CD4-positive, alpha-beta T cell (primary cell): ENCODE measurements at regions not wholly inside any gene's neighbourhood (a gene's known extent, or its start where the extent isn't known, plus 50 kb on each side); places are given as distances from the start of the nearest gene placed in this dataset.

ENCODE experiments used
- ATAC-seq: fragments of 200-7000 bp; cut with Tn5 transposase; one replicate; pipeline ENCODE4 v1.10.0; 2022; ENCODE audit warnings: mild to moderate bottlenecking; ENCODE audit not compliant: poor library complexity
- CTCF ChIA-PET: fragments of 350-600 bp; sonication (Branson Sonifier 250); formaldehyde crosslinking; loops from one replicate; lab custom pipeline; 2021; ENCODE audit warnings: antibody characterized with exemption, inconsistent platforms; lab: Charles Lee
- POLR2A ChIA-PET: fragments of 350-600 bp; sonication (Branson Sonifier 250); formaldehyde crosslinking; loops from one replicate; lab custom pipeline; 2021; ENCODE audit warnings: antibody characterized with exemption, inconsistent platforms; lab: Charles Lee
- DNase-seq, 14 experiments: peaks; one replicate each; pipeline ENCODE4 v3.0.0-alpha.2; 2013 to 2020; ENCODE audit warnings: mixed read lengths in 2 of 14
- H3K27ac ChIP-seq, 2 donors: one replicate each; pipeline versions ENCODE4 v1.5.1 to v1.7.0; 2013; ENCODE audit warnings: low read length in 2 of 2, low read depth in 1 of 2, mild to moderate bottlenecking in 1 of 2
- H3K27me3 ChIP-seq, 2 experiments: 1 replicate in 1 of 2; 2 replicates in 1 of 2; pipeline versions ENCODE4 v1.6.1 to v1.7.0; 2013; ENCODE audit warnings: low read length in 2 of 2, control low read depth in 1 of 2, mild to moderate bottlenecking in 1 of 2, moderate library complexity in 1 of 2; ENCODE audit not compliant: insufficient read depth in 2 of 2, control insufficient read depth in 1 of 2
- H3K36me3 ChIP-seq: one replicate; pipeline ENCODE4 v1.6.1; 2013; ENCODE audit warnings: low read length, control low read depth; ENCODE audit not compliant: insufficient read depth
- H3K4me1 ChIP-seq: one replicate; pipeline ENCODE4 v1.6.1; 2013; ENCODE audit warnings: low read length, control low read depth; ENCODE audit not compliant: insufficient read depth
- H3K4me3 ChIP-seq: one replicate; pipeline ENCODE4 v1.5.1; 2013; ENCODE audit warnings: mild to moderate bottlenecking, low read length, moderate library complexity
- H3K9me3 ChIP-seq, 2 experiments: 1 replicate in 1 of 2; 2 replicates in 1 of 2; pipeline versions ENCODE4 v1.6.1 to v1.7.0; 2013; ENCODE audit warnings: low read length in 2 of 2, mild to moderate bottlenecking in 2 of 2, control low read depth in 1 of 2, moderate library complexity in 1 of 2; ENCODE audit not compliant: control insufficient read depth in 1 of 2, insufficient read depth in 1 of 2
- H3K27ac Mint-ChIP-seq: one replicate; pipeline ENCODE4 v1.8.0; 2020; ENCODE audit warnings: mixed read lengths
- H3K27me3 Mint-ChIP-seq: one replicate; pipeline ENCODE4 v1.8.0; 2021; ENCODE audit warnings: mixed read lengths
- H3K36me3 Mint-ChIP-seq: one replicate; pipeline ENCODE4 v1.8.0; 2021; ENCODE audit warnings: low read depth, mixed read lengths
- H3K4me1 Mint-ChIP-seq: one replicate; pipeline ENCODE4 v1.8.0; 2021; ENCODE audit warnings: low read depth, mixed read lengths
- H3K4me3 Mint-ChIP-seq: one replicate; pipeline ENCODE4 v1.8.0; 2020; ENCODE audit warnings: mild to moderate bottlenecking, mixed read lengths
- H3K9me3 Mint-ChIP-seq: one replicate; pipeline ENCODE4 v1.8.0; 2020; ENCODE audit warnings: mixed read lengths
- intact Hi-C, 2 experiments: fragments of 100-400 bp; cut with DNase I in 1 of 2; cut with micrococcal nuclease in 1 of 2; formaldehyde crosslinking; loops; one replicate each; pipeline versions ENCODE4 v1.15.1 to v1.9.0; 2023 to 2025; cut with DNase I, micrococcal nuclease
- TF ChIP-seq, protein P1 (sequence below): fragments of 200-600 bp; IDR thresholded peaks from one replicate; pipeline ENCODE4 v1.8.0; 2022; ENCODE audit warnings: antibody characterized with exemption, mild to moderate bottlenecking

GRCh38 chr14:30456296-30456695 lies 102.7 kb upstream of the G2E3 start:
- no peaks in the 10 kb centered on the region for H3K4me1 Mint-ChIP-seq
- CTCF ChIA-PET: no interaction called here
- peaks cover 5% of the 10 kb centered on the region for H3K27me3 Mint-ChIP-seq
- H3K27me3 ChIP-seq: peaks cover 0 to 4% of the 10 kb centered on the region in 2 experiments
- no peak overlapping the region for H3K27ac Mint-ChIP-seq
- ATAC-seq (no peak), DNase-seq (no peak)
- H3K4me3 ChIP-seq: no peak overlapping the region
- H3K9me3 Mint-ChIP-seq: no peaks in the 10 kb centered on the region
- TF ChIP-seq, protein P1, sequence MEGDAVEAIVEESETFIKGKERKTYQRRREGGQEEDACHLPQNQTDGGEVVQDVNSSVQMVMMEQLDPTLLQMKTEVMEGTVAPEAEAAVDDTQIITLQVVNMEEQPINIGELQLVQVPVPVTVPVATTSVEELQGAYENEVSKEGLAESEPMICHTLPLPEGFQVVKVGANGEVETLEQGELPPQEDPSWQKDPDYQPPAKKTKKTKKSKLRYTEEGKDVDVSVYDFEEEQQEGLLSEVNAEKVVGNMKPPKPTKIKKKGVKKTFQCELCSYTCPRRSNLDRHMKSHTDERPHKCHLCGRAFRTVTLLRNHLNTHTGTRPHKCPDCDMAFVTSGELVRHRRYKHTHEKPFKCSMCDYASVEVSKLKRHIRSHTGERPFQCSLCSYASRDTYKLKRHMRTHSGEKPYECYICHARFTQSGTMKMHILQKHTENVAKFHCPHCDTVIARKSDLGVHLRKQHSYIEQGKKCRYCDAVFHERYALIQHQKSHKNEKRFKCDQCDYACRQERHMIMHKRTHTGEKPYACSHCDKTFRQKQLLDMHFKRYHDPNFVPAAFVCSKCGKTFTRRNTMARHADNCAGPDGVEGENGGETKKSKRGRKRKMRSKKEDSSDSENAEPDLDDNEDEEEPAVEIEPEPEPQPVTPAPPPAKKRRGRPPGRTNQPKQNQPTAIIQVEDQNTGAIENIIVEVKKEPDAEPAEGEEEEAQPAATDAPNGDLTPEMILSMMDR: no peak
- H3K36me3 Mint-ChIP-seq: no peaks in the 10 kb centered on the region
- H3K4me3 Mint-ChIP-seq: no peak overlapping the region
- intact Hi-C loops: no loop called here
- H3K9me3 ChIP-seq: no peaks in the 10 kb centered on the region
- no peaks in the 10 kb centered on the region for H3K4me1 ChIP-seq
- no peaks in the 10 kb centered on the region for H3K36me3 ChIP-seq
- H3K27ac ChIP-seq: no peak overlapping the region
- POLR2A ChIA-PET: no interaction called here

GRCh38 chr14:30462358-30462757 lies 96.6 kb upstream of the G2E3 start:
- CTCF ChIA-PET: no interaction called here

GRCh38 chr14:30464481-30464880 lies 94.5 kb upstream of the G2E3 start:
- no peak overlapping the region for H3K4me3 Mint-ChIP-seq
- H3K4me1 Mint-ChIP-seq: no peaks in the 10 kb centered on the region
- H3K27ac Mint-ChIP-seq: no peak overlapping the region
- ChIA-PET CTCF (no interaction called here), POLR2A (no interaction called here)
- intact Hi-C loops: no loop called here
- no peak for DNase-seq
- no peak overlapping the region for H3K27ac ChIP-seq
- no peaks in the 10 kb centered on the region for H3K36me3 Mint-ChIP-seq
- H3K36me3 ChIP-seq: no peaks in the 10 kb centered on the region
- H3K4me1 ChIP-seq: no peaks in the 10 kb centered on the region
- H3K27me3 Mint-ChIP-seq: peaks cover 20% of the 10 kb centered on the region
- no peak for ATAC-seq
- no peaks in the 10 kb centered on the region for H3K9me3 ChIP-seq
- H3K27me3 ChIP-seq: peaks cover 0 to 6% of the 10 kb centered on the region in 2 experiments
- H3K9me3 Mint-ChIP-seq: no peaks in the 10 kb centered on the region
- TF ChIP-seq, protein P1: no peak
- no peak overlapping the region for H3K4me3 ChIP-seq

More at GRCh38 chr14:30462358-30462757, 96.6 kb upstream of the G2E3 start:
- Histone ChIP-seq H3K9me3 (no peaks in the 10 kb centered on the region), H3K27me3 (peaks cover 0 to 6% of the 10 kb centered on the region in 2 experiments), H3K4me1 (no peaks in the 10 kb centered on the region), H3K4me3 (no peak overlapping the region), H3K36me3 (no peaks in the 10 kb centered on the region), H3K27ac (no peak overlapping the region)
- no peak for DNase-seq
- TF ChIP-seq, protein P1: no peak
- ATAC-seq: no peak
- H3K27me3 Mint-ChIP-seq: peaks cover 25% of the 10 kb centered on the region
- POLR2A ChIA-PET: no interaction called here
- intact Hi-C loops: no loop called here
- no peaks in the 10 kb centered on the region for H3K36me3 Mint-ChIP-seq
- H3K4me3 Mint-ChIP-seq: no peak overlapping the region
- no peaks in the 10 kb centered on the region for H3K9me3 Mint-ChIP-seq
- H3K27ac Mint-ChIP-seq: no peak overlapping the region
- no peaks in the 10 kb centered on the region for H3K4me1 Mint-ChIP-seq
